ENCODE measurements at regions not wholly inside any gene's neighbourhood (a gene's known extent, or its start where the extent isn't known, plus 50 kb on each side); places are given as distances from the start of the nearest gene placed in this dataset.

DNA sequence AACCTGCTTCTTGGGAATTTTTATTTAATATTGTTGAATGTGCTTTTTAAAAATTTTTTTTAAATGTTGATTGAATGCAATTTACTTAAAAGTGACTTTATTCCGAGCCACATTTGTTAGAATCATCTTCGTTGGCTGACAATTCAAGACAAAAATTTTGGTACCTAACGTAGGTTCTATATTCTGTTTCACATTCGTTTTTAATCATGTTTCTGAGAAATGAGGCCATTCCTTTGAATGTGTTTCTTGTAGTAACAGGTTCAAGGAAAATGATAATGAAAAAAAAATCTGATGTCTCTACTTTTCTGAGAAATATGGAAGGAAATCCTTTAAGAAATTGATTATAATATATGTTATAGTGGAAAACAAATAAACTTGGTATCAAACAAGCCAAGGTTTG, 92.3 kb upstream of the DCLK2 start:
- peaks cover 4% of the 10 kb centered on the region for H3K4me1 Mint-ChIP-seq
- H3K9me3 Mint-ChIP-seq, result peaks cover 3% of the 10 kb centered on the region
- DNase-seq (ENCODE audit: low spot score in 2 of 2) (no peak), ATAC-seq (ENCODE audit: low read depth) (no peak)
- no peaks in the 10 kb centered on the region for H3K36me3 Mint-ChIP-seq
- no peak overlapping the region for H3K4me3 Mint-ChIP-seq
- no peak overlapping the region for H3K27ac Mint-ChIP-seq
- H3K27me3 Mint-ChIP-seq, result peaks cover 4% of the 10 kb centered on the region

DNA sequence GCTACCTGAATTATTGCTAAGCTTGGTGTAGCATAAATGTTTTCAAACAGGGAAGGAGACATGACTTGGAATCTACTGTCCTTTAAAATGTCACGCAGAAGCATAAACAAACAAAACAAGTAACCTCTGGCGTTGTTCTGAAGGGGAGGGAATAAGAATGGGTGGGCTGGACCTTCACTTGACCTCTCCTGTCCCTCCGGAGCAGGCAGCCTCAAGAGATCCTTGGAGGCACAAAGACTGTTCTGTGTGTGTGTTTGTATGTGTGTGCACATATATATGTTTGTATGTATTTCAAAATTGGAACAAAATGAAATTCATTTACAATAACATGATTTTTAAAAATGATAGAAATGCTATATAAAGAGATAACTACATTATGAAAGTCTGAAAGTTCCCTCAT, 91.3 kb upstream of the DCLK2 start:
- Mint-ChIP-seq H3K36me3 (no peaks in the 10 kb centered on the region), H3K27ac (no peak overlapping the region), H3K27me3 (peaks cover 4% of the 10 kb centered on the region), H3K4me3 (no peak overlapping the region), H3K9me3 (peaks cover 3% of the 10 kb centered on the region), H3K4me1 (peaks cover 4% of the 10 kb centered on the region)
- no peak for ATAC-seq (ENCODE audit: low read depth)
- DNase-seq (ENCODE audit: low spot score in 2 of 2), result no peak

DNA sequence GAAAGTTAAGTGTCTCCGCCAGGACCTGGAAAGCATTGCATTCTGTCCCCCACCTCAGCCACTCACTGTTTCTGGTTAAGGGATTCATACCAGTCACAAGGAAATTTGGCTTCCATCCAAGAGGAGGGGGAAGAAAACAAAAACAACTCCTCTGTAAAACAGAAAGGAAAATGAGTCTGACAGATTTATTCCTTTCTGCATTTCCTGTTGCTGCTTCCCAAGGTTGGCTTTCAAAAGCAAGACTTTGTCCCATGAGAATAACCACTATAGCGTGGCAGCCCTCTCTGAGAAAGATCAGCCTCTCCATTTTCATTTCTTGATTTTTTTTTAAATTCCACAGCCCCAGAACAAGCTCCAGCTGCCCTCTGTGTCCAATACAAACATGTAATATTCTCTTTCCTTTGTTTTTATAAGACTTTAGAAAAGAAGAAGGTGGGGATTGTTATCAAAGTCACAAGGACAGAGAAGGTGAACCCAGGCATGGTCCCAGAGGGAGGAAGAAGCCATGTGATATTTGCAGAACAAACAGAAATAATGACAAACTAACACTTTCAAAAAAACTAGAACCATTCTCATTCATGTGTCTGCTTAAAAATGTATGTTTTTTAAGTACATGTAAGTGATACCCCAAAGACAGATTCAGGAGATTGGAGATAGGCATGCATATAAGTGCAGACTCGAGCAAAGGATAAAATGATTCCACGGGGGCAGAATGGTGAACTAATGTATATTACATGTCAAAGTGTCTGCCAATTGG, 90.7 kb upstream of the DCLK2 start:
- Mint-ChIP-seq H3K27ac (no peak overlapping the region), H3K27me3 (peaks cover 1% of the 10 kb centered on the region), H3K36me3 (no peaks in the 10 kb centered on the region), H3K4me1 (peaks cover under 1% of the 10 kb centered on the region), H3K9me3 (peaks cover under 1% of the 10 kb centered on the region), H3K4me3 (no peak overlapping the region)
- ATAC-seq (ENCODE audit: low read depth) (no peak), DNase-seq (ENCODE audit: low spot score in 2 of 2) (no peak)

DNA sequence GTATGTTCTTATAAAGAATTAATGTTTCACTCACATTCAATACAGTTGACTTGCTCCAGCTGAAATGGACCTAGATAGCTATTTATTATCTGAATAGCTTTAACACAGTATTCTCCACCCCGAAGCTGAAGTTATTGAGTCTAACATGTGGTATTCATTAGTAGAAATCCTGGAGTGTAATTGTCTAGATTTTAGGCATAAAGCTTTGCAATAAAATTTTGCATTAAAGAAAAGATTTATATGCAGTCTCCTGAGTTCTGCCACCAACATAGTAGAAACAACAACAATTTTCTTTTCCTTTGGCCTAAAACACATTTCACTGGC, 90.2 kb upstream of the DCLK2 start:
- ATAC-seq (ENCODE audit: low read depth) (no peak), DNase-seq (ENCODE audit: low spot score in 2 of 2) (no peak)
- H3K4me1 Mint-ChIP-seq, result no peaks in the 10 kb centered on the region
- no peak overlapping the region for H3K4me3 Mint-ChIP-seq
- H3K36me3 Mint-ChIP-seq, result no peaks in the 10 kb centered on the region
- no peaks in the 10 kb centered on the region for H3K27me3 Mint-ChIP-seq
- H3K9me3 Mint-ChIP-seq, result no peaks in the 10 kb centered on the region
- H3K27ac Mint-ChIP-seq, result no peak overlapping the region

DNA sequence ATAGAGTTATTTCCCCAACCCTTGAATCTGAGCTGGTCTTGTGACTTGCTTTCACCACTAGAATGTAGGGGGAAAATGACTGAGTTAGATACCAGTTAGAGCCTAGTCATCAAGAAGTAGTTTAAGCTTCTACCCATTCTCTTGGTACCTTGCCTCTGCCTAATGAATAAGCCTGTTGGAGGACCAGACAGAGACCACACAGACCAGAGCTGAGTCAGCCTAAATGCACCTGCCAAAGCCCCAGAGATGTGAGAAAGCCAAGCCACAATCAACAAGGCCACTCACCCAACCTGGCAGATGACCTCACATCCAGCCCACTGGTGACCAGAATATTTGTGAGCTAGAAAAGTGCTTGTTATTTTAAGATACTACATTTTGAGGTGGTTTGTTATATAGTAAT, 85.2 kb upstream of the DCLK2 start:
- H3K4me3 Mint-ChIP-seq, result no peak overlapping the region
- H3K4me1 Mint-ChIP-seq, result no peaks in the 10 kb centered on the region
- H3K27ac Mint-ChIP-seq, result no peak overlapping the region
- no peaks in the 10 kb centered on the region for H3K36me3 Mint-ChIP-seq
- H3K27me3 Mint-ChIP-seq, result no peaks in the 10 kb centered on the region
- no peak for ATAC-seq (ENCODE audit: low read depth)
- no peak for DNase-seq (ENCODE audit: low spot score in 2 of 2)
- H3K9me3 Mint-ChIP-seq, result no peaks in the 10 kb centered on the region

DNA sequence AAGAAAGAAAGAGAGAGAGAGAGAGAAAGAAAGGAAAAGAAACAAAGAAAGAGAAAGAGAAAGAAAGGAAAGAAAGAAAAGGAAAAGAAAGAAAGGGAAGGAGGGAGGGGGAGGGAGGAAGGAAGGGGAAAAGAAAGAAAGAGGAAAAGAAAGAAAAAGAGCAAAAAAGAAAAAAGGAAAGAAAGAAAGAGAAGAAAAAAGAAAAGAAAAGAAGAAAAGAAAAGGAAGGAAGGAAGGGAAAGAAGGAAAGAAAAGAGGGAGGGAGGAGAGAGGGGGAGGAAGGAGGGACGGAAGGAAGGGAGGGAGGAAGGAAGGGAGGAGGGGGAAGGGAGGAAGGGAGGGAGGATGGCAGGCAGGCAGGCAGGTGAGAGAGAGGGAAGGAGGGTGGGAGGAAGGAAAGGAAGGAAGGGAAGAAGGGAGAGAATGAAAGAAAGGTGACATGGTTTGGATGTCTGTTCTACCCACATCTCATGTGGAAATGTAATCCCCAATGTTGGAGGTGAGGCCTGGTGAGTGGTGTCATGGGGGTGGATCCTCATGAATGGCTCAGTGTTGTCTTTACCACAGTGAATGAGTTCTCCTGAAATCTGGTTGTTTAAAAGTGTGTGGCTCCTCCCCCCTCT, 83.0 kb upstream of the DCLK2 start:
- H3K27me3 Mint-ChIP-seq, result no peaks in the 10 kb centered on the region
- H3K9me3 Mint-ChIP-seq, result no peaks in the 10 kb centered on the region
- no peak for ATAC-seq (ENCODE audit: low read depth)
- no peaks in the 10 kb centered on the region for H3K36me3 Mint-ChIP-seq
- no peak overlapping the region for H3K27ac Mint-ChIP-seq
- DNase-seq (ENCODE audit: low spot score in 2 of 2), result no peak
- H3K4me1 Mint-ChIP-seq, result no peaks in the 10 kb centered on the region
- H3K4me3 Mint-ChIP-seq, result no peak overlapping the region

DNA sequence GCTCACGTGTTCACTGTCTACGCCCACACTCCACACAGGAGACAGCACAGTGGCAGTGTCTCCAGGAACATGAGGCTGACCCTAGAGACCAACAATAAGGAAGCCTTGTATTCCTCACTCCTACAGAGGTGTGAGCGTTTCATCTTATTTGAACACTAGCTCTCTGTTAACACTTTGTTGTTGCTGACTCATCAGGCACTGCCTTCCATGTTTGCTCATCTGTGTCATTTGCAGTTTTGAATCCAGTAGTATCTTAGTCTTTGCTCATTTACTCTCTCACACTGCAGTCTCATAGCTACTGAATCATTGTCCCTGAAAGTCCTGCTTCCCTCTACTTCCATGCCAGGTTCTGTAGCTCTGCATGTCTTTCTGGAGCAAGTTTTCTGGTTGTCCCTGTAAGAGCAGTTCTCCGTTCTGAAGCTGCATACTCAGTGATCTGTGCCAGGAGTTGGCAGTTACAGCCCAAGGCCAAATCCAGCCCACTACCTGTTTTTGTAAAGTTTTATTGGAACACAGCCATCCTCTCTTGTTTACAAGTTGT, 80.3 kb upstream of the DCLK2 start:
- no peak overlapping the region for H3K27ac Mint-ChIP-seq
- H3K4me3 Mint-ChIP-seq, result no peak overlapping the region
- ATAC-seq (ENCODE audit: low read depth) (no peak), DNase-seq (ENCODE audit: low spot score in 2 of 2) (no peak)
- no peaks in the 10 kb centered on the region for H3K36me3 Mint-ChIP-seq
- no peaks in the 10 kb centered on the region for H3K4me1 Mint-ChIP-seq
- H3K9me3 Mint-ChIP-seq, result no peaks in the 10 kb centered on the region
- no peaks in the 10 kb centered on the region for H3K27me3 Mint-ChIP-seq

DNA sequence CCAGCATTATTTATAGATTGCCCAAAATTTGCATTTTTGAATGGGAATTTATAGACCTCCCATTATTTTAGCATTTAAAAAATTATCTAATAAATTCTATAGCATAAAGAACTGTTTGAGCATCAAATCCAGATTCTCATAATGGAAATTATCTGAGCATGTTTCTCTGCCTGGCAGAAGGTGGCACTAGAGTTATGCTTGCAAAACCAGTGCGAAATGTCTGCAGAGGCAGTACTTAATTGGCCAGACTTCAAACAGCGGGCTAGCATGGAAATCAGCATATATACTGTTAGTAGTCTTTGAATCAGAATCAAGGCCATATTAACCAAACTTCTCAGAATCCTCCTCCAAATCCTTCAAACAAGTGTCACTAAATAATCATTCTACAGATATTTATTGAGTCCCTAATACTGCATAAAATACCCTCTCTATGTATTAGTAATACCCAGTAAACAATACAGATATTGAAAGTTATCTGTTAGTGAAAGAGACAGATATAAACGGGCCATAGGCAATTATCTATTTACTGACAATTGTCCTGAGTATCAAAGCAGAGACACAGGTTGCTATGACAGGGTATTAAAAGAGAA, 78.7 kb upstream of the DCLK2 start:
- no peak overlapping the region for H3K4me3 Mint-ChIP-seq
- ATAC-seq (ENCODE audit: low read depth) (peak; percentile 48), DNase-seq (ENCODE audit: low spot score in 2 of 2) (peak in 1 of 2 donors; percentile 3)
- peaks cover 3% of the 10 kb centered on the region for H3K27me3 Mint-ChIP-seq
- no peak overlapping the region for H3K27ac Mint-ChIP-seq
- no peaks in the 10 kb centered on the region for H3K9me3 Mint-ChIP-seq
- no peaks in the 10 kb centered on the region for H3K36me3 Mint-ChIP-seq
- no peaks in the 10 kb centered on the region for H3K4me1 Mint-ChIP-seq

DNA sequence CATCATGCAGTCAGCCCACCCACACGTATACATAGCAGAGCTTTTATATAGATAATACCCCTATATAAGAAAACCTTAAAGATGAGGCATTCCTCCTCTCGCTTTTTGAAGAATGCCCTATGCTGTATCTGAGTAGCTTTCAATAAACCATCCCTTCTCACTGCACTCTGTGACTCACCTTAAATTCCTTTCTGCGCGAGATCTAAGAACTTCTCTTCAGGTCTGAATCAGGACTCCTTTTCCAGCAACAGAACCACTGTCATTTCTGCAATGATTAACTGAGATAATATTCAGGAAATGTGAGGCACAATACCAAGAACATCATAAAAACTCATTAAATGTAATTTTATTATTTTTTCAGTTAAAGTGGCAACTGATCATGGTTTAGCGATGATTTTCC, 76.4 kb upstream of the DCLK2 start:
- Mint-ChIP-seq H3K9me3 (no peaks in the 10 kb centered on the region), H3K27ac (no peak overlapping the region), H3K4me3 (no peak overlapping the region), H3K36me3 (no peaks in the 10 kb centered on the region), H3K4me1 (no peaks in the 10 kb centered on the region), H3K27me3 (peaks cover 7% of the 10 kb centered on the region)
- DNase-seq (ENCODE audit: low spot score in 2 of 2) (no peak), ATAC-seq (ENCODE audit: low read depth) (no peak)

DNA sequence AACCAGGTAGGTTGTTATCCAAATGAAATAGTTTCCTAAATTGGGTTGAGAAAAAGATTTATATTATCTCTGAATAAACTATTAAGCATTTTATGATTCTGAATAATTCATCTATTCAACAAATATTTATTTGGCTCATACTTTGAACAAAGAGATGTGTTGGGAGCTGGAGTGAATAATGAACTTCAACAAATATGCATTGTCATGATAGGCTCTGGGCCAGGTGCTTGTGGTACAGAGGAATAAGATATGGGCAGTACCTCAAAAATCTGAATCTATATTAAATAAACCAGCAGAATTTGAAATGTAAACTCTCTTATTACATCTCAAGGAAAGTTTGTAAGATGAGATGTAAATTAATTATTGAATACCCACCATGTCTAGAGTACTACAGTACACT, 75.7 kb upstream of the DCLK2 start:
- peaks cover 7% of the 10 kb centered on the region for H3K27me3 Mint-ChIP-seq
- H3K4me3 Mint-ChIP-seq, result no peak overlapping the region
- H3K36me3 Mint-ChIP-seq, result no peaks in the 10 kb centered on the region
- no peak for DNase-seq (ENCODE audit: low spot score in 2 of 2)
- ATAC-seq (ENCODE audit: low read depth), result no peak
- H3K4me1 Mint-ChIP-seq, result no peaks in the 10 kb centered on the region
- H3K27ac Mint-ChIP-seq, result no peak overlapping the region
- no peaks in the 10 kb centered on the region for H3K9me3 Mint-ChIP-seq

DNA sequence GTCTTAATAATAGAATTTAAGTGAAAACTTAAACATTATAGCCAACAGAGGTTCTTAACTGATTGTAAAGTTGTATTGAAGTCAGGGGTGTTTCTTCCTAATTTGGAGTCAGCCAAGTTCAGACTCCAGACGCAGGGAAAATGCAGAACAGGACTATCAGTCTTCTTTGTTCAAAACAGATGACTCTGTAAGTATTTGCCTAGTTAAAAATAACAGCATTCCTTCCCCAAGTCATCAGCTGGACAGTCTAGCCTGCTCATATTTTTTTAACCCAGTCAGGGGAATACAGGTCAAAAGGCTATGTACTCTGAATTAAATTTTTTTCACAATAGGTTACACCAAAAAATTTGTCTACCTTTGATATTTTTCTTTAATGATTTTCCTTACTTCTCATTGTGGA, 73.8 kb upstream of the DCLK2 start:
- Mint-ChIP-seq H3K27ac (no peak overlapping the region), H3K9me3 (no peaks in the 10 kb centered on the region), H3K27me3 (peaks cover 9% of the 10 kb centered on the region), H3K36me3 (no peaks in the 10 kb centered on the region), H3K4me3 (no peak overlapping the region), H3K4me1 (no peaks in the 10 kb centered on the region)
- ATAC-seq (ENCODE audit: low read depth) (no peak), DNase-seq (ENCODE audit: low spot score in 2 of 2) (no peak)

DNA sequence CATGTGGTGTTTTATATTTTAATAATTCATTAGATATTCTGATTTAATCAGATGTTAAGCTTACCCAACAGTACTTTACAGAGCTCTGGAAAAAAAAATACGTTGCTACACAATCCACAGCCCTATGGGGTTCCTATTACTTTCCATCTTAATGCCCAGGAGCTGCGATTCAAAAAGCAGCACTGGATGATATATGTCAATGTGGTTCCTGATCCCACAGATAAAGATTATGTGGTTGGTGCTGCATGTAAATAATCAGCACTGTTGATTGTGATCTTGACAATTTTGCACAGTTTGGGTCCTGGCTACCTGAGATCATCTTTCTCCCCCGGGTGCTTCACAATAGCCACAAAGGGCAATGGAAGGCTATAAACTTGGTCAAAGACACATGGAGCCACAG, 72.7 kb upstream of the DCLK2 start:
- peaks cover 9% of the 10 kb centered on the region for H3K27me3 Mint-ChIP-seq
- no peak overlapping the region for H3K27ac Mint-ChIP-seq
- no peak for DNase-seq (ENCODE audit: low spot score in 2 of 2)
- H3K4me3 Mint-ChIP-seq, result no peak overlapping the region
- ATAC-seq (ENCODE audit: low read depth), result no peak
- no peaks in the 10 kb centered on the region for H3K36me3 Mint-ChIP-seq
- H3K9me3 Mint-ChIP-seq, result no peaks in the 10 kb centered on the region
- no peaks in the 10 kb centered on the region for H3K4me1 Mint-ChIP-seq

DNA sequence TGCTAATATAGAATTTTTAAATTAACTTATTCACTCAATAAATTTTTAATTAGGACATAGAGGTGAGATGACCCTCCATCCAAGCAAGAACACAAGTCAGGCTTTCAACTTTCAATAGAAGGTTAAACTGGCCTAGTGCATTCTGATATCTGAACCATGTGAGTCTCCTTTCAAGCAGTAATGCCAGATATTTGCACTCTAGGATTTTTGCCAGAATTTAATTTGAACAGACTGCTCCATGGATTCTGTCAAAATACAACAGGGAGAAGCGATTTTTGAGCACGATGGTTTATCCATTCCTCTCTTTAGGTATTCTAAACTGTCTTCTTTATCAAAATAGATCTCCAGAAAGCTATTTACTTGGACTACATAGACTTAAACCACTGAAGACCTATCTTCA, 72.0 kb upstream of the DCLK2 start:
- H3K27ac Mint-ChIP-seq, result no peak overlapping the region
- H3K36me3 Mint-ChIP-seq, result no peaks in the 10 kb centered on the region
- H3K4me3 Mint-ChIP-seq, result no peak overlapping the region
- peaks cover 9% of the 10 kb centered on the region for H3K27me3 Mint-ChIP-seq
- DNase-seq (ENCODE audit: low spot score in 2 of 2) (no peak), ATAC-seq (ENCODE audit: low read depth) (no peak)
- no peaks in the 10 kb centered on the region for H3K9me3 Mint-ChIP-seq
- H3K4me1 Mint-ChIP-seq, result no peaks in the 10 kb centered on the region

DNA sequence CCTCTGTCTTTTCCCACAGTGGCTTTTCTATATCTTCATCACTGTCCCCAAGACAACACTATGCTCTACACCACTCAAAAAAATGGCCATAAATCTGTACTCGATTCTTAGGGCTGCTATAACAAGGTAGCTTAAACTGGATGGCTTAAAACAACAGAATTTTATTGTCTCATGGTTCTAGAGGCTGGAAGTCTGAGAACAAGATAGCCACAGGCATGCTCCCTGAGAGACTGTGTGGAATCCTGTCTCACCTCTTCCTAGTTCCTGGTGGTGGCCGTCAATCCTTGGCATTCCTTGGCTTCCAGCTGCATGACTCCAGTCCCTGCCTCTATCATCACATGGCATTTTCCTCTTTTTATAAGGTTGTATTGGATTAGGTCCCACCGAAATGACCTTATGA, 70.7 kb upstream of the DCLK2 start:
- H3K4me3 Mint-ChIP-seq, result no peak overlapping the region
- ATAC-seq (ENCODE audit: low read depth), result no peak
- H3K9me3 Mint-ChIP-seq, result no peaks in the 10 kb centered on the region
- no peak overlapping the region for H3K27ac Mint-ChIP-seq
- H3K36me3 Mint-ChIP-seq, result no peaks in the 10 kb centered on the region
- DNase-seq (ENCODE audit: low spot score in 2 of 2), result no peak
- H3K27me3 Mint-ChIP-seq, result peaks cover 9% of the 10 kb centered on the region
- no peaks in the 10 kb centered on the region for H3K4me1 Mint-ChIP-seq

DNA sequence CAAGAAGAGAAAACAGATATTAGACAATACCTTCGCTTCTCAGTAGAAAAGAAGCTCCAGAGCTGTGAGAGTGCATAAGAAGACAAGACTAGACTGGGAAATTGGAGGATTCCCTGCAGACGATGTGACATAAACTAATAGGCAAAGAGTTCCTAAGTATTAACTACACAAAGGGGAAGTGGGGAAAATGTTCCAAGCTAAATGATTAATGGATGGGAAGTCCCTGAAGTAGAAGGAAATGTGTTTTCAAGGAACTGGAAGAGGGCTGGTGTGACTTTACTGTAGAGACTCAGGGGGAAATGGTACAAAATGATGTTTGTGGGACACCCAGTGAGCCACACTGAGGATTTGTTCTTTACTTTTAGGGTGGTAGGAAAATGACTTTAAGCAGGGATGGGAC, 69.7 kb upstream of the DCLK2 start:
- Mint-ChIP-seq H3K36me3 (no peaks in the 10 kb centered on the region), H3K9me3 (no peaks in the 10 kb centered on the region), H3K27ac (no peak overlapping the region), H3K4me1 (no peaks in the 10 kb centered on the region), H3K27me3 (peaks cover 6% of the 10 kb centered on the region), H3K4me3 (no peak overlapping the region)
- ATAC-seq (ENCODE audit: low read depth) (no peak), DNase-seq (ENCODE audit: low spot score in 2 of 2) (no peak)
